H1 (cell line): ENCODE measurements at regions not wholly inside any gene's neighbourhood (a gene's known extent, or its start where the extent isn't known, plus 50 kb on each side); places are given as distances from the start of the nearest gene placed in this dataset.

Source experiments
- ATF2 ChIP-seq: IDR thresholded peaks from 2 replicates; pipeline ENCODE4 v1.6.1; 2012; ENCODE audit warnings: low read length, inconsistent platforms
- CBX8 ChIP-seq: fragments of 300-800, 300-1000 bp; sonication (generic); IDR thresholded peaks from 2 replicates; pipeline ENCODE4 v1.7.1; 2016; ENCODE audit warnings: low read depth, low read length, borderline replicate concordance
- CTBP2 ChIP-seq: IDR thresholded peaks from 2 replicates; pipeline ENCODE4 v1.7.0; 2011; ENCODE audit warnings: borderline replicate concordance, mild to moderate bottlenecking, moderate library complexity, mixed read lengths, low read length; ENCODE audit not compliant: insufficient read depth, insufficient read length
- HDAC6 ChIP-seq: IDR thresholded peaks from one replicate; pipeline ENCODE4 v1.7.1; 2012; ENCODE audit warnings: low read depth, mild to moderate bottlenecking, inconsistent platforms, low read length, moderate library complexity
- KDM1A ChIP-seq: fragments of 200-600, 300-600 bp; sonication (generic); IDR thresholded peaks from 2 replicates; pipeline ENCODE4 v1.7.1; 2016; ENCODE audit warnings: mild to moderate bottlenecking, low read length, borderline replicate concordance
- POU5F1 ChIP-seq: IDR thresholded peaks from 2 replicates; pipeline ENCODE4 v1.6.1; 2011; ENCODE audit warnings: low read depth, mild to moderate bottlenecking, low read length, moderate library complexity
- SAP30 ChIP-seq: fragments of 300-600 bp; sonication (generic); IDR thresholded peaks from 2 replicates; pipeline ENCODE4 v1.7.1; 2012; ENCODE audit warnings: low read length, moderate library complexity, mild to moderate bottlenecking, inconsistent platforms; ENCODE audit not compliant: insufficient read depth, insufficient replicate concordance
- TF ChIP-seq, protein P1 (sequence below): IDR thresholded peaks from 2 replicates; pipeline ENCODE4 v1.6.1; 2011; ENCODE audit warnings: low read length, improper control_type of control experiment
- TF ChIP-seq, protein P2 (sequence below): IDR thresholded peaks from 2 replicates; pipeline ENCODE4 v1.6.1; 2012; ENCODE audit warnings: inconsistent platforms

- TF ChIP-seq, protein P1, sequence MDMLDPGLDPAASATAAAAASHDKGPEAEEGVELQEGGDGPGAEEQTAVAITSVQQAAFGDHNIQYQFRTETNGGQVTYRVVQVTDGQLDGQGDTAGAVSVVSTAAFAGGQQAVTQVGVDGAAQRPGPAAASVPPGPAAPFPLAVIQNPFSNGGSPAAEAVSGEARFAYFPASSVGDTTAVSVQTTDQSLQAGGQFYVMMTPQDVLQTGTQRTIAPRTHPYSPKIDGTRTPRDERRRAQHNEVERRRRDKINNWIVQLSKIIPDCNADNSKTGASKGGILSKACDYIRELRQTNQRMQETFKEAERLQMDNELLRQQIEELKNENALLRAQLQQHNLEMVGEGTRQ: no peak
- no peak for TF ChIP-seq POU5F1
- no peak for TF ChIP-seq ATF2
- TF ChIP-seq, protein P2, sequence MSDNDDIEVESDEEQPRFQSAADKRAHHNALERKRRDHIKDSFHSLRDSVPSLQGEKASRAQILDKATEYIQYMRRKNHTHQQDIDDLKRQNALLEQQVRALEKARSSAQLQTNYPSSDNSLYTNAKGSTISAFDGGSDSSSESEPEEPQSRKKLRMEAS: no peak
- TF ChIP-seq SAP30: no peak
- no peak for TF ChIP-seq CBX8
- TF ChIP-seq CTBP2: no peak
- TF ChIP-seq HDAC6: no peak
- no peak for TF ChIP-seq KDM1A
These were observed 802.0 kb downstream of the C12orf50 start (continued) for GRCh38 chr12:87227162-87227561.
